GM19238 (cell line): ENCODE measurements at regions not wholly inside any gene's neighbourhood (a gene's known extent, or its start where the extent isn't known, plus 50 kb on each side); places are given as distances from the start of the nearest gene placed in this dataset.
"Not testable (repeated sequence)": the region's sequence is repeated elsewhere in the genome, so short reads cannot be mapped to it uniquely, and the experiment has no call there.

Source experiments
- DNase-seq: peaks from one replicate; pipeline ENCODE4 v3.0.0; 2011; ENCODE audit warnings: low spot score; ENCODE audit not compliant: insufficient read length

- DNase-seq = peak; percentile 16
Observed at GRCh38 chr3:106302451-106303221, 433.8 kb upstream of the CBLB start.

GRCh38 chr3:106303766-106304165, 435.0 kb upstream of the CBLB start:
- no peak for DNase-seq

- no peak for DNase-seq
Observed at GRCh38 chr3:106305127-106305526, 436.3 kb upstream of the CBLB start.

- no peak for DNase-seq
Observed at GRCh38 chr3:106305882-106306435, 437.1 kb upstream of the CBLB start.

DNA sequence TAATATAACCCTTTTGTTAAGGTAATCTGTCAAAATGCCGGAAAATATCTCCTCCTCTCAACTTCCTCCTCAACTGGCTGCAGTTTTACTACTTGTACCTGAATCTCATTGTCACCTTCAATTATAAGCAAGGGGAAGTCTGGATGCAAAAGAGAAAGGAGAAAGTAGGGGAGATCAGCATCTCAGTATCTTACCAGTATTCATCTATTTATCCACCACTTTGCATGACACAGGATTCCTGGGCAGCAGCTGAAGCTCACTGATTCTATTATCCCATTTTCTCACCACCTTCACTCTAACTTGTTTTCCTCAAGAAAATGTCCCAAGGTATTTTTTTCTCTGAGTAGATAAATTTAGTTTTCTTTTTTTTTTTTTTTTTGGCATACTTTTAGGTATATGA, 440.5 kb upstream of the CBLB start:
- no peak for DNase-seq

GRCh38 chr3:106309798-106310197, 441.0 kb upstream of the CBLB start:
- not testable (repeated sequence) for DNase-seq

- no peak for DNase-seq
Observed at GRCh38 chr3:106317141-106318055, 448.6 kb upstream of the CBLB start.

DNA sequence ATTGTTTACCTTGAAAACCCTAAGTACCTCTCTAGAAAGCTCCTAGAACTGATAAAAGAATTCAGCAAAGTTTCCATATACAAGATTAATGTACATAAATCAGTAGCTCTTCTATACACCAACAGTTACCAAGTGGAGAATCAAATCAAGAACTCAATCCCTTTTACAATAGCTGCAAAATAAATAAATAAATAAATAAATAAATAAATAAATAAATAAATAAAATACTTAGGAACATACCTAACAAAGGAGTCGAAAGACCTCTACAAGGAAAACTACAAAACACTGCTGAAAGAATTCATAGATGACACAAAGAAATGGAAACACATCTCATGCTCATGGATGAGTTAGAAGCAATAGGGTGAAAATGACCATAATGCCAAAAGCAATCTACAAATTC, 452.6 kb upstream of the CBLB start:
- not testable (repeated sequence) for DNase-seq

DNA sequence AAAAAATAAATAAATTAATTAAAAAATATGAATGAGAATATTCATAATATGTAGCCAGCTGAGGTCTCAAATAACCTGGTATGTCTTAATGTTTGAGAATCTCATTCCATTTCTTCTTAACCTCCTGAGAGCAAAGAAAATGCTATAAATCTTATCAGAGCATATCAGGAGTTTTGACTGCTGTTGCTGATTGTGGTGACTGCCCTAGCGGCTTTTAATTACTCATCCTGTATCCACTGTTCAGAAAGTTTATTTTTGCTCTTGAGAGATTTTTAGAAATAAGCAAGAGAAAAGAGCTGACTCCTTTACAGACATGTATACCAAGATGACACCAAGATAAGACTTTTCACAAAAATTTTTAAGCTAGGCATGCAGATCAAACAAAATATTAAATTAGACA, 454.8 kb upstream of the CBLB start:
- DNase-seq = no peak

DNA sequence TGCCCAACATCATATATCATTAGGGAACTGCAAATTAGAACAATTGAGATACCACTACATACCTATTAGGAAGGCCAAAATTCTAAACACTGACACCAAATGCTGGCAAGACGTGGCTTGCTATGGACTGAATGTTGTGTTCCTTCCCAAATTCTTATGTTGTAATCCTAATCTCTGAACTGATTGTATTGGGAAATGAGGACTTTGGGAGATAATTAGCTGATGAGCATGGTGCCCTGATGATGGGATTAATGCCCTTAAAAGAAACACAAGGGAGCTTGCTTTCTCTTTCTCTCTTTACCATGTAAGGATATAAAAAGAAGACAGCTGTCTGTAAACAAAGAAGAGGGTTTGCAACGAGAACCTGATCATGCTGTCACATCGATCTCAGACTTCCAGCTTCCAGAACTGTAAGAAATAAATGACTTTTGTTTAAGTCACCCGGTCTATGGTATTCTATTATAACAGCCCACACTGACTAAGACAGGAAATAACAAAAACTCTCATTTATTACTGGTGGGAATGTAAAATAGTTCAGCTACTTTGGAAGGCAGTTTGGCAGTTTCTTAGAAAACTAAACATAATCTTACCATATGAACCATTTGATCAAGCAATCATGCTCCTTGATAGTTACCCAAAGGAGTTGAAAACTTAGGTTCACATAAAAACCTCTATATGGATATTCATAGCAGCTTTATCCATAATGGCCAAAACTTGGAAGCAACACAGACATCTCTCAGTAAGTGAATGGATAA, 458.3 kb upstream of the CBLB start:
- no peak for DNase-seq

- DNase-seq = no peak
Observed at GRCh38 chr3:106327696-106328025, 458.8 kb upstream of the CBLB start.

DNA sequence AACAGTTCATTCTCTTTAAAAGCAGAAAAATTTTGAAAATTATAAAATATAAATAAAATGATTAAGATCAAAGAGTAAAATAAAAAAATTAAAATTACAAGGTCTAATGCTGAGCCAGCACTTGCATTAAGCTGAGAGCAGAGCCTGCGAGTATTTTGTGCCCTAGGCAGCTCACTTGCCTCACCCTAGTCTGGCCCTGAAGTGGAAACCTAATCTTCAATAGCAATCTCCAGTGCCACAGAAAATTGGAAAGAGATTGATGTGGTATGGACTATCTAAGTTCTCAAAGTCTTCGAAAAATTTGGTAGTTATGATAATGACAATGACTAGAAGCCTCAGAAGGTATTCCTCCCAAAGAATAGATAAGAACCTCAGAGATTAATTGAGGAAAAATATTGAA, 459.4 kb upstream of the CBLB start:
- DNase-seq = no peak

GRCh38 chr3:106329521-106329920, 460.7 kb upstream of the CBLB start:
- no peak for DNase-seq

GRCh38 chr3:106331636-106332035, 462.8 kb upstream of the CBLB start:
- no peak for DNase-seq

DNA sequence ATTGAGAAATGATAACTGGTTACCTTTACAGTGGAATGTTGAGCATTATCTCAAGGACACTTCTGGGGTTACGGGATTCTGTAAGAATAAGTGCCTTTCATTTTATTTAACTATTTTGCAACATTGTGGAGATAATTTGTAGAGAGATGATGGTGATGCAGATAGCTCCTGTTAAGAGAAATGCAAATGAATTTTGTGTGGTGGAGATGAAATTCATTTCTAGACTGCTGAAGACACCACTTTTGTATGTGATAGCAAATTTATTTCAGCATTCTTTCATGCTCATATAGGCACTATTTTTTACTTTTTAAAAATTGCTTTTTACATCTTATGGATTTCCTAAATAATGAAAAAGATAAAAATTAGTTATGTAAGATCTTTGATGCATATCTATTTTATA, 463.3 kb upstream of the CBLB start:
- DNase-seq = no peak

- DNase-seq = no peak
Observed at GRCh38 chr3:106332884-106333283, 464.1 kb upstream of the CBLB start.

DNA sequence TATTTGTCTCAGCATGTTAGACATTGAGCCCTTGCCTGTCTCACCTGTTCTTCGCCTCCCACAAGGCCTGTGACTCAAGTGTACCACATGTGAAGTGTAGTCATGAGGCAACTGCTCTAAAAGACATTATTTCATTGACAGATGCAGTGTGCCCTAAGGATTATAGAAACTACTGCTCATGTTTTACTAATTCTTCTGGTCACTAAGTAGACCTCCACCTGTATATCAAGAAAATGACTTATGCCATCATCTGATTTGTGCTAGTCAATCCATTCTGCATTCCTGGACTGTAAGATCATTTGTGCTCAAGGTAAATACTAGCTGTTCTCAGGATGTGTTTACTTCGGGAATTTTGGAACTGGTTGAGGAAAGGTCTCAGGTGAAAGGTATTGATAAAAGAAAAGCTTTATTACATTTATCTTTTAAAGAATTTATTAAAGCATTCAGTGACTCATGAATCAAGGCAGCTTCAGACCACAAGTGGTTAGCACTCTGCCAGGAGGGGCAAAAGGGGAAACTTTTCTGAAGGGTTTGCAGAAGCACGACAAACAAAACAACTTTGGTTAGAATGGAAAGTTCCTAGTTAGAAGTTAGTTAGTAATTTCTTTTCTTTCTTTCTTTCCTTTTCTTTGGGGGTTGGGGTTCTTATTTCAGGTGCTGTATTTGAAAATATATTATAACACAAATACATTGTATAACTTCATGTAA, 465.3 kb upstream of the CBLB start:
- DNase-seq = no peak

DNA sequence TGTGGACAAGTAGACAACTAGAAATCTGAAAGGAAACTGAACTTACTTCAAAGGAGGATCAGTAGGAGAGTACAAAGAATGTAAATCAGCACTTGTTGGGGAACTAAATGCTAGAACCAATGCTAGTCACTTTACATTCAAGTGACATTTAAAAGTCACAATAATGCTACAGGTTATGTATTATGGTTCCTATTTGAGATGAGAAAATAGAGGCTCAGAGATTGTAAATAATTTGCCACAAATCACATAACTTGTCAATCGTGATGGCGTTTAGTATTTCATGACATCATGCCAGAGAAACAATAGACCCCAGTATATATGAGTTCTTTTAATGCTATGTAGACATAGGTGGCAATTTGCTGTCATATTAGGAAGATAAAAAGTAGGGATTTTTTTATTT, 467.8 kb upstream of the CBLB start:
- DNase-seq = no peak

- DNase-seq = no peak
Observed at GRCh38 chr3:106337116-106337515, 468.3 kb upstream of the CBLB start.

DNA sequence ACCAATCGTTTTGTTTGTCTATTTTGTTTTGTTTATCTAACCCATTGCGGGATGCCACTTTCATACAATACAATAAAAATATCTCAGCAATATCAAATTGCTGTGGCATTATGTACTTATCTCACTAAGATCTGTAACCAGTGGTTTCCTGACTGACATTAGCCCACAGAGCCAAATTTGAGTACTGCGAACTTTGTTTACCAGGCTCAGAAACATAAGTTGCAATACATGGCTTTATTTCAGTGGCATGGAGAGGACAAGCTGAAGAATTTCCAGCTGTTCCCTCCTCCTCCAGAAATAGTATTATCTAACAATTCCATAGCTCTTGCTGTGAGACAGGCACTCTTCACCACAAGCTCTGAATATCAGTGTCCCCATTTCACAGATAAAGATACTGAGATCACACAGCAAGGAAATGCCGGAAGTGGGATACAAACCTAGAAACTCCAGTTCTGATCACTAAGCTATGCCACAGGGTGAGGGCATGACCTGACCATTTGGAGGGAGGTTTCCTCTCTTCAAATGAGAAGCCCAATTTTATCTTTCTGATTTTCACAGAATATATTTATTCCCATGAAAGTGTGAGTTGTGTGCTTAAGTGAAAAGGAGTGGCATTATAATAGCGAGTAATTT, 469.9 kb upstream of the CBLB start:
- no peak for DNase-seq

DNA sequence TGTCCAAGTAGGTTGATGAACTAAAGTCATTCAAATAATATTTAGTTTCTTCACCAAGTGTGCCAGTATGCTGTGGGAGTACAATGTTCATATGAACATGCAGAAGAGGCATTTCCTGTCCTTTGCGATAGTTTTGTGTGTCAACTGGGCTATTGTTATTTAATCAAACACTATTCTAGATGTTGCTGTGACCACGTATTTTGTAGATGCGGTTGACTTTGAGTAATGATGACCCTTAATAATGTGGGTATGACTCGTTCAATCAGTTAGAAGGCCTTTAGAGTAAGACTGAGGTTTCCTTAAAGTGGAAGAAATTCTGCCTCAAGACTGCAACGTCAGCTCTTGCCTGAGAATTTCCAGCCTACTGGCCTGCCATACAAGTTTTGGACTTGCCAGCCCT, 470.7 kb upstream of the CBLB start:
- DNase-seq = no peak
